Transverse colon (tissue), 4 donors: ENCODE measurements at regions not wholly inside any gene's neighbourhood (a gene's known extent, or its start where the extent isn't known, plus 50 kb on each side); places are given as distances from the start of the nearest gene placed in this dataset.

Experiments
- DNase-seq: peaks from one replicate; pipeline ENCODE4 v3.0.0-alpha.2; 2019
- H3K27ac ChIP-seq, 4 donors: fragments of 200-600 bp; sonication (generic); 2 replicates each; pipeline ENCODE4 v1.5.1; 2016 to 2018; ENCODE audit warnings: inconsistent platforms in 4 of 4
- H3K27me3 ChIP-seq: fragments of 200-600 bp; sonication (generic); 2 replicates; pipeline ENCODE4 v1.5.1; 2017; ENCODE audit warnings: inconsistent platforms
- H3K36me3 ChIP-seq, 4 donors: fragments of 200-600 bp; sonication (generic); 2 replicates each; pipeline ENCODE4 v1.5.1; 2017 to 2019; ENCODE audit warnings: inconsistent platforms in 4 of 4
- H3K4me1 ChIP-seq, 4 donors: fragments of 200-600 bp; sonication (generic); 2 replicates each; pipeline ENCODE4 v1.5.1; 2017 to 2020; ENCODE audit warnings: inconsistent platforms in 4 of 4
- H3K4me3 ChIP-seq, 4 donors: fragments of 200-600 bp; sonication (generic); 1 replicate in 1 of 4; 2 replicates in 3 of 4; pipeline versions ENCODE4 v1.5.1 to v1.6.1; 2017 to 2019; ENCODE audit warnings: inconsistent platforms in 4 of 4
- H3K9me3 ChIP-seq, 2 donors: fragments of 200-600 bp; sonication (generic); 2 replicates each; pipeline ENCODE4 v1.5.1; 2017 to 2019; ENCODE audit warnings: inconsistent platforms in 2 of 2
- EP300 ChIP-seq: sonication (generic); formaldehyde crosslinking; IDR thresholded peaks from one replicate; pipeline ENCODE4 v1.6.1; 2017; ENCODE audit warnings: antibody characterized with exemption, low read depth
- POLR2A ChIP-seq: fragments of 450-650 bp; IDR thresholded peaks from one replicate; pipeline ENCODE4 v1.6.1; 2016; ENCODE audit warnings: antibody characterized with exemption, mild to moderate bottlenecking, moderate library complexity
- POLR2AphosphoS5 ChIP-seq, 3 donors: sonication (generic); formaldehyde crosslinking; IDR thresholded peaks; one replicate each; pipeline ENCODE4 v1.6.1; 2016; ENCODE audit warnings: antibody characterized with exemption in 3 of 3
- WGBS, 2 donors: methylation state at CpG; one replicate each; pipeline ENCODE4 v1.1.5; 2018; ENCODE audit warnings: low coverage in 1 of 2; 5-methylcytosine and 5-hydroxymethylcytosine counted together
- in situ Hi-C, 4 donors: fragments of 200-750 bp; cut with MboI; loops; one replicate each; pipeline versions ENCODE4 v1.15.0 to v1.15.1; 2017; ENCODE audit warnings: low sequenced_read_pairs in 3 of 4, low pct_ligation_motif_present in 1 of 4, low pct_unique_long_range_greater_than_20kb in 1 of 4
- intact Hi-C: fragments of 100-400 bp; cut with DNase I; formaldehyde crosslinking; loops from one replicate; pipeline ENCODE4 v1.15.1; 2023; ENCODE audit warnings: low total_unique reads
- TF ChIP-seq, protein P1 (sequence below), 5 experiments: fragments of 200-600 bp in 3 of 5; fragments of 450-650 bp in 2 of 5; sonication (generic) in 3 of 5; IDR thresholded peaks; 1 replicate in 2 of 5; 2 replicates in 3 of 5; pipeline ENCODE4 v1.5.1; 2016 to 2017; ENCODE audit warnings: antibody characterized with exemption in 5 of 5, inconsistent platforms in 3 of 5, mild to moderate bottlenecking in 2 of 5, moderate library complexity in 1 of 5

DNA sequence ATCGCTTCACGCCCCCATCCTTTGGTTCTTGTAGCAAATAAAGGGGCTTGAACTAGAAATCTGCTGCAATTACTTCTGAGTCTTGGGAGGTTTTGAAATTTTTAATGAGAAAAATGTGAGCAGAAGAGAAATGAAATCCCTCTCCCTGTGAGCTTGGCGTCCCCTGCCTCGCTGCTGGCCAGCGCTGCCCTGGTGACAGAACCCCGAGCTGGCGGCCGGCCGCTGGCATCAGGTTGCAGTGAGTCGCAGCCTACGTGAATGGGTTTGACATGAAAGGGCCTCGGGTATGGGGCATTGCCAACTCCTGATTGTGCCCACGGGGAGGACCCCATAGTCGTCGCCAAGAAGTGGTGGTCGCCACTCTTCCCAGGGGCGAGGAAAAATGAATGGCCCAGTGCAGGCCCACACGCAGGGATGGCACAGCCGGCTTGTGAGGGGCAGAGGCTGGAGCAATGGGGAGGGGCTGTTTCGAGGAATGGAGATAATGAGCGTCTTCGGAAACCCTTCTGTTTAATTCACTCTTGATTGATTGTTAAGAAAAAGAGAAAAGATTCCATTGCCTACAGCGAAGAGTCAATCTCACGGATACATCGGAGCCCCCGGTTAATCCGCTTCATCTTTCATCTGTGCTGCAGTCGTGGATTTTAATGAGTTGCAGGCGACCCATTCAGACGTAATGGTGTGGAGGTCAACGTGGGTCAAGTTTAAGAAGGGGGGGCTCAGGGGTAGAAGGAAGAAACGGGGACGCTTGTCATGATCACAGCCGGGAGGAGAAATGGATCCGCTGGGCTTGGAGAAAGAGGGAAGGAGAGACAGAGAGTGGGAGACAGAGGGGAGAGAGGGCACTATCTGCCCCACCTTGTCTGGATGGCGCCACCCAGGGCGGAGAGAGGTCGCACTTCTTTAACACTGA lies 380.1 kb downstream of the THBS2 start:
- WGBS, 2 donors, result 87 to 92% methylated on average over 22 to 38 of the region's 38 CpGs
- Histone ChIP-seq H3K27ac (no peak overlapping the region), H3K27me3 (no peaks in the 10 kb centered on the region), H3K36me3 (no peaks in the 10 kb centered on the region), H3K4me1 (peaks cover 0 to 8% (median 3%) of the 10 kb centered on the region in 4 donors), H3K9me3 (no peaks in the 10 kb centered on the region), H3K4me3 (no peak overlapping the region)
- no peak for DNase-seq
- in situ Hi-C loops (no loop called here), intact Hi-C loops (no loop called here)
- TF ChIP-seq, protein P1, sequence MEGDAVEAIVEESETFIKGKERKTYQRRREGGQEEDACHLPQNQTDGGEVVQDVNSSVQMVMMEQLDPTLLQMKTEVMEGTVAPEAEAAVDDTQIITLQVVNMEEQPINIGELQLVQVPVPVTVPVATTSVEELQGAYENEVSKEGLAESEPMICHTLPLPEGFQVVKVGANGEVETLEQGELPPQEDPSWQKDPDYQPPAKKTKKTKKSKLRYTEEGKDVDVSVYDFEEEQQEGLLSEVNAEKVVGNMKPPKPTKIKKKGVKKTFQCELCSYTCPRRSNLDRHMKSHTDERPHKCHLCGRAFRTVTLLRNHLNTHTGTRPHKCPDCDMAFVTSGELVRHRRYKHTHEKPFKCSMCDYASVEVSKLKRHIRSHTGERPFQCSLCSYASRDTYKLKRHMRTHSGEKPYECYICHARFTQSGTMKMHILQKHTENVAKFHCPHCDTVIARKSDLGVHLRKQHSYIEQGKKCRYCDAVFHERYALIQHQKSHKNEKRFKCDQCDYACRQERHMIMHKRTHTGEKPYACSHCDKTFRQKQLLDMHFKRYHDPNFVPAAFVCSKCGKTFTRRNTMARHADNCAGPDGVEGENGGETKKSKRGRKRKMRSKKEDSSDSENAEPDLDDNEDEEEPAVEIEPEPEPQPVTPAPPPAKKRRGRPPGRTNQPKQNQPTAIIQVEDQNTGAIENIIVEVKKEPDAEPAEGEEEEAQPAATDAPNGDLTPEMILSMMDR (IDR thresholded peaks at IDR 0.05), result no peak
- no peak for TF ChIP-seq POLR2A
- no peak for TF ChIP-seq POLR2AphosphoS5 (IDR thresholded peaks at IDR 0.05)
- no peak for TF ChIP-seq EP300

- no peaks in the 10 kb centered on the region for H3K27me3 ChIP-seq
- intact Hi-C loops, result no loop called here
- H3K9me3 ChIP-seq, result no peaks in the 10 kb centered on the region
- H3K4me3 ChIP-seq, result no peak overlapping the region
- H3K4me1 ChIP-seq, result no peaks in the 10 kb centered on the region
- no peak for DNase-seq
- H3K36me3 ChIP-seq, result no peaks in the 10 kb centered on the region
- in situ Hi-C loops, result no loop called here
- no peak overlapping the region for H3K27ac ChIP-seq
- TF ChIP-seq, protein P1 (IDR thresholded peaks at IDR 0.05), result no peak
- no peak for TF ChIP-seq EP300
- no peak for TF ChIP-seq POLR2A
- no peak for TF ChIP-seq POLR2AphosphoS5 (IDR thresholded peaks at IDR 0.05)
- 26 to 43% methylated on average over 10 to 17 of the region's 20 CpGs for WGBS, 2 donors
These were observed 381.9 kb downstream of the THBS2 start for GRCh38 chr6:168871642-168872315.

DNA sequence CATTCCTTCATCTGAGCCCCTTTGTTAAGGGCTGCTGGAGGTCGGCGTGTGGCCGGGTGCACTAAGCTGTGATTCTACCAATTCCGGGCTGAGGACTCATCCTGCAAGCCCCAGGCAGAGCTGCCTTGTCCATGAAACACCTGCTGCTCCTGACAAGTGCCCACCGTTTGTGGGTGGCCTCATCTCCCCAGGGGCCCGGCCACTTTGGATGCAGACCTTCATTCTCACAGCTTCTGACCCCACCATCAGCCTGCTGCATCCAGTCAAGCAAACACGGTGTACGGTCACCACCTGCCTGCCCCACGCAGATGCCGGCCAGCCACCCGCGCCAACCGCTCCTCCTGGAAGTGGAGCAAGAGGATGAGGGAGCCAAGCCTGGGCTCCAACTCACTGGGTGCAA lies 382.7 kb downstream of the THBS2 start:
- TF ChIP-seq EP300, result no peak
- no peak for TF ChIP-seq POLR2A
- TF ChIP-seq, protein P1 (IDR thresholded peaks at IDR 0.05), result no peak
- TF ChIP-seq POLR2AphosphoS5 (IDR thresholded peaks at IDR 0.05), result no peak
- in situ Hi-C loops (no loop called here), intact Hi-C loops (no loop called here)
- H3K36me3 ChIP-seq, result no peaks in the 10 kb centered on the region
- H3K27me3 ChIP-seq, result no peaks in the 10 kb centered on the region
- no peak overlapping the region for H3K27ac ChIP-seq
- no peak for DNase-seq
- no peak overlapping the region for H3K4me3 ChIP-seq
- H3K4me1 ChIP-seq, result no peaks in the 10 kb centered on the region
- H3K9me3 ChIP-seq, result no peaks in the 10 kb centered on the region
- WGBS, 2 donors, result 68% methylated on average over 13 of the region's 13 CpGs; no CpG with 5 or more reads in 1 of the 2 donors

- DNase-seq, result no peak
- TF ChIP-seq, protein P1 (IDR thresholded peaks at IDR 0.05), result no peak
- TF ChIP-seq POLR2AphosphoS5 (IDR thresholded peaks at IDR 0.05) (no peak), EP300 (no peak), POLR2A (no peak)
- Histone ChIP-seq H3K4me3 (no peak overlapping the region), H3K27ac (no peak overlapping the region), H3K36me3 (no peaks in the 10 kb centered on the region), H3K4me1 (no peaks in the 10 kb centered on the region), H3K27me3 (no peaks in the 10 kb centered on the region), H3K9me3 (no peaks in the 10 kb centered on the region)
- in situ Hi-C loops (no loop called here), intact Hi-C loops (no loop called here)
- WGBS, 2 donors, result 77 to 83% methylated on average over 6 to 23 of the region's 23 CpGs
These were observed 386.2 kb downstream of the THBS2 start for GRCh38 chr6:168867247-168868102.
